ENCODE measurements at regions not wholly inside any gene's neighbourhood (a gene's known extent, or its start where the extent isn't known, plus 50 kb on each side); places are given as distances from the start of the nearest gene placed in this dataset.

GRCh38 chr15:36079021-36079420 is 500.4 kb upstream of the CDIN1 start:
- no peak for TF ChIP-seq CTCF (IDR thresholded peaks at IDR 0.05; ENCODE audit: low read depth, low read length, poor library complexity, severe bottlenecking)
- TF ChIP-seq EZH2phosphoT487 (IDR thresholded peaks at IDR 0.05; ENCODE audit: borderline replicate concordance, low read length), result no peak
